ENCODE measurements at regions not wholly inside any gene's neighbourhood (a gene's known extent, or its start where the extent isn't known, plus 50 kb on each side); places are given as distances from the start of the nearest gene placed in this dataset.
A peak's percentile ranks its signal among the peaks of the same experiment; 100 is the strongest.

DNA sequence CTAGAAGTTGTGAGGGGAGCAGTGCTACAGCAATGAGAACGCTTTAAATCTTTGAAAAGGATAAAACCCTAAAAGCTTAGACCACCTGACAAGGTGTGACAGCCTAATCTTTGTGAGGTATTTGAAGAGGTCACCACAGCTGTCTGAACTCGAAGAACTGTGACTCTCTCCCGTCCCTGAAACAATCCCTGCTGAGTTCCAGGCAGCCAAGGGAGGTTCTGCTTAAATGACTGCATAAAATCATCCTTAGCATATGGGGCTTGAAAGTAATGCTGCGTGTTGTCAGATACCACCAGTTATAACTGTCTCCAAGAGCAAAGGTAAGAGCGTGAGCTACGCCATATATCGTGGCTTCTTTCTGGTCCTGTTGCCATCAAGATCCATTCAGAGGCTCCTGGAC is 696.3 kb downstream of the PCDH7 start:
- no peak overlapping the region for H3K14ac ChIP-seq (ENCODE audit: insufficient read length)
- POLR2A ChIA-PET (ENCODE audit: partially characterized antibody) = no interaction called here
- WGBS, 2 experiments (ENCODE audit: extremely low coverage in 1 of 2, insufficient coverage in 1 of 2, insufficient read length in 1 of 2, insufficient replicate concordance in 2 of 2, low coverage in 1 of 2, low lambda C conversion rate in 2 of 2, missing lambda C conversion rate in 1 of 2) = 84% methylated on average over 7 of the region's 7 CpGs; no CpG with 5 or more reads in 1 of the 2 experiments

More for the DNA sequence above, 696.3 kb downstream of the PCDH7 start:
- CTCF ChIA-PET (ENCODE audit: partially characterized antibody) = no interaction called here
- H2BK5ac ChIP-seq (ENCODE audit: low read depth, low read length) = no peak overlapping the region
- no peaks in the 10 kb centered on the region for H3K9me3 ChIP-seq (ENCODE audit: insufficient read depth in 2 of 2, low read depth in 1 of 2, low read length in 1 of 2)
- no peak overlapping the region for H2BK12ac ChIP-seq (ENCODE audit: low read depth, low read length)
- H2BK15ac ChIP-seq (ENCODE audit: low read length) = no peak overlapping the region
- H4K91ac ChIP-seq (replicated peaks; ENCODE audit: insufficient read length, low read length) = no peak overlapping the region
- H3K79me2 ChIP-seq (ENCODE audit: control insufficient read depth in 1 of 2, insufficient read depth in 2 of 2, low read length in 2 of 2) = no peaks in the 10 kb centered on the region
- H3K4me3 ChIP-seq (ENCODE audit: extremely low read depth in 1 of 4, insufficient read depth in 2 of 4, low read depth in 3 of 4, low read length in 4 of 4) = no peak overlapping the region
- no peak overlapping the region for H3K4me2 ChIP-seq (ENCODE audit: insufficient read depth in 1 of 2, low read depth in 2 of 2, low read length in 2 of 2)
- H3K9ac ChIP-seq (replicated peaks in 1 of 4; ENCODE audit: extremely low read depth in 1 of 4, low read depth in 3 of 4, low read length in 3 of 4) = no peak overlapping the region
- H3K4ac ChIP-seq (replicated peaks; ENCODE audit: insufficient read length, low read depth, low read length) = no peak overlapping the region
- peak overlapping the region; percentile 85 for H2AFZ ChIP-seq (ENCODE audit: low read length)
- no peak overlapping the region for H3K18ac ChIP-seq (ENCODE audit: extremely low read depth, low read length)
- FAIRE-seq (peak; percentile 24), DNase-seq (ENCODE audit: low read depth in 1 of 2, low spot score in 2 of 2) (no peak)
- no peaks in the 10 kb centered on the region for H3K36me3 ChIP-seq (ENCODE audit: control insufficient read depth in 2 of 4, insufficient read depth in 4 of 4, low read length in 3 of 4)
- H3K56ac ChIP-seq (replicated peaks; ENCODE audit: insufficient read length, low read depth, low read length) = no peak overlapping the region
- TF ChIP-seq HDAC6 (IDR thresholded peaks at IDR 0.05; ENCODE audit: low read depth, low read length) (no peak), RNF2 (IDR thresholded peaks at IDR 0.05; ENCODE audit: borderline replicate concordance, low read depth, low read length, missing control alignments, poor library complexity, severe bottlenecking) (no peak), TEAD4 (IDR thresholded peaks at IDR 0.05; ENCODE audit: low read depth, low read length) (no peak), CHD2 (IDR thresholded peaks at IDR 0.05; ENCODE audit: low read length) (no peak), POLR2AphosphoS5 (IDR thresholded peaks at IDR 0.05; ENCODE audit: low read depth, low read length) (no peak), KDM1A (IDR thresholded peaks at IDR 0.05; ENCODE audit: borderline replicate concordance, low read length) (no peak), NANOG (IDR thresholded peaks at IDR 0.05; ENCODE audit: insufficient read depth, low read depth, low read length, poor library complexity, severe bottlenecking) (no peak)
- no peaks in the 10 kb centered on the region for H4K20me1 ChIP-seq (replicated peaks in 1 of 2; ENCODE audit: control insufficient read depth in 1 of 2, insufficient read depth in 2 of 2, low read length in 2 of 2)
- H4K8ac ChIP-seq (ENCODE audit: extremely low read depth, insufficient read depth, low read length) = no peak overlapping the region
- H2AK5ac ChIP-seq (ENCODE audit: low read depth, low read length) = no peak overlapping the region
- no peaks in the 10 kb centered on the region for H3K4me1 ChIP-seq (replicated peaks in 1 of 4; ENCODE audit: control insufficient read depth in 3 of 4, insufficient read depth in 4 of 4, low read length in 3 of 4)
- H4K5ac ChIP-seq (ENCODE audit: insufficient read length, low read depth, low read length) = no peak overlapping the region
- H3K79me1 ChIP-seq (ENCODE audit: low read depth, low read length) = no peaks in the 10 kb centered on the region
- H2BK120ac ChIP-seq (replicated peaks; ENCODE audit: low read depth, low read length) = no peak overlapping the region
- H3K23me2 ChIP-seq (ENCODE audit: low read depth, low read length) = no peaks in the 10 kb centered on the region
- H3K23ac ChIP-seq (ENCODE audit: insufficient read length) = no peak overlapping the region
- no peak overlapping the region for H3K27ac ChIP-seq (ENCODE audit: low read depth, low read length)
- no peak overlapping the region for H2BK20ac ChIP-seq (ENCODE audit: low read length)
- H3K27me3 ChIP-seq (replicated peaks in 1 of 4; ENCODE audit: control insufficient read depth in 3 of 4, extremely low read depth in 1 of 4, insufficient read depth in 3 of 4, low read length in 3 of 4) = no peaks in the 10 kb centered on the region
